ENCODE measurements at regions not wholly inside any gene's neighbourhood (a gene's known extent, or its start where the extent isn't known, plus 50 kb on each side); places are given as distances from the start of the nearest gene placed in this dataset.
"Not testable (repeated sequence)": the region's sequence is repeated elsewhere in the genome, so short reads cannot be mapped to it uniquely, and the experiment has no call there.

DNA sequence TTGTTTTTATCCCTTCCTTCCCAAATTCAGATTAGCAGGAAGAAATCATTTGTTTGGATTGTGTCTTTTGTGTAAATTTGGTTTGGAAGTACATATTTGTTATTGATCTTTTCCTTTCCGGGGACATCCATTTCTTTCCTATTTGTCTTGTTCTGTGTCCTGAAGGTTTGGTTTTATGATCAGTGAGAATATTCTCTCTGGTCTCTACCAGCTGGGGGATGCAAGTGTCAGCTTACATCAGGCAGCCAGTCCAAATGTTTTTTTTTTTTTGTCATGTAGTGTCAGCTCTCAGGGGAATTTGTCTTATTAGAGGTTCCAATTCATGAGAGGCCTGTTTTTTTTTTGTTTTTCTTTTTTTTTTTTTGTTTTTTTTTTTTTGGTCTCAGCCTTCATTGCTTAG lies 479.2 kb upstream of the LRRC7 start:
- H3K4me1 ChIP-seq (ENCODE audit: low read depth): no peaks in the 10 kb centered on the region

DNA sequence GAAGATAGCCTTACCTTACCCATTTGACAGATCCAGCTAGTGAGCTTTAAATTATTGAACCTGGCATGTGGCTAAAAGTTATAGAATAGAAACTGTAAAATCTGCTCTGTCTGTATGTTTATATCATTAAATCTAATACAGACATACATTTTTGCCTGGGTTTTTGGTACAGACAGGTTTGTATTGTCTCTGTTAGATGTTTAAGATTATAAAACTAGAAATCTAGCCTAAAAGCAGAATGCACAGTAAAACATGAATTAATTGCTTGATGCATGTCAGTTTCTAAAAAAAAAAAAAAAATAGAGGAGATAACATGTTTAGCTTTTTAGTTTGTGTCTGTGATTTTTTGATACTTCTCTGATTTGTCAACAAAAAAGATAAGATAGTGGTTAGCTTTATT lies 477.6 kb upstream of the LRRC7 start:
- TF ChIP-seq, protein P1, sequence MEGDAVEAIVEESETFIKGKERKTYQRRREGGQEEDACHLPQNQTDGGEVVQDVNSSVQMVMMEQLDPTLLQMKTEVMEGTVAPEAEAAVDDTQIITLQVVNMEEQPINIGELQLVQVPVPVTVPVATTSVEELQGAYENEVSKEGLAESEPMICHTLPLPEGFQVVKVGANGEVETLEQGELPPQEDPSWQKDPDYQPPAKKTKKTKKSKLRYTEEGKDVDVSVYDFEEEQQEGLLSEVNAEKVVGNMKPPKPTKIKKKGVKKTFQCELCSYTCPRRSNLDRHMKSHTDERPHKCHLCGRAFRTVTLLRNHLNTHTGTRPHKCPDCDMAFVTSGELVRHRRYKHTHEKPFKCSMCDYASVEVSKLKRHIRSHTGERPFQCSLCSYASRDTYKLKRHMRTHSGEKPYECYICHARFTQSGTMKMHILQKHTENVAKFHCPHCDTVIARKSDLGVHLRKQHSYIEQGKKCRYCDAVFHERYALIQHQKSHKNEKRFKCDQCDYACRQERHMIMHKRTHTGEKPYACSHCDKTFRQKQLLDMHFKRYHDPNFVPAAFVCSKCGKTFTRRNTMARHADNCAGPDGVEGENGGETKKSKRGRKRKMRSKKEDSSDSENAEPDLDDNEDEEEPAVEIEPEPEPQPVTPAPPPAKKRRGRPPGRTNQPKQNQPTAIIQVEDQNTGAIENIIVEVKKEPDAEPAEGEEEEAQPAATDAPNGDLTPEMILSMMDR (IDR thresholded peaks at IDR 0.05; ENCODE audit: low read depth, low read length): no peak
- H3K4me1 ChIP-seq (ENCODE audit: low read depth): no peaks in the 10 kb centered on the region
- no peaks in the 10 kb centered on the region for H3K36me3 ChIP-seq
- H3K27me3 ChIP-seq: no peaks in the 10 kb centered on the region
- DNase-seq (ENCODE audit: low read depth in 1 of 2, low spot score in 1 of 2): no peak
- no peak overlapping the region for H3K4me3 ChIP-seq
- H3K27ac ChIP-seq: no peak overlapping the region
- no peaks in the 10 kb centered on the region for H3K9me3 ChIP-seq (ENCODE audit: low read depth)

More for the DNA sequence above, 479.2 kb upstream of the LRRC7 start:
- DNase-seq (ENCODE audit: low read depth in 1 of 2, low spot score in 1 of 2): no peak
- Histone ChIP-seq H3K27ac (no peak overlapping the region), H3K4me3 (no peak overlapping the region), H3K36me3 (no peaks in the 10 kb centered on the region), H3K27me3 (no peaks in the 10 kb centered on the region), H3K9me3 (ENCODE audit: low read depth) (no peaks in the 10 kb centered on the region)
- TF ChIP-seq, protein P1 (IDR thresholded peaks at IDR 0.05; ENCODE audit: low read depth, low read length): no peak

DNA sequence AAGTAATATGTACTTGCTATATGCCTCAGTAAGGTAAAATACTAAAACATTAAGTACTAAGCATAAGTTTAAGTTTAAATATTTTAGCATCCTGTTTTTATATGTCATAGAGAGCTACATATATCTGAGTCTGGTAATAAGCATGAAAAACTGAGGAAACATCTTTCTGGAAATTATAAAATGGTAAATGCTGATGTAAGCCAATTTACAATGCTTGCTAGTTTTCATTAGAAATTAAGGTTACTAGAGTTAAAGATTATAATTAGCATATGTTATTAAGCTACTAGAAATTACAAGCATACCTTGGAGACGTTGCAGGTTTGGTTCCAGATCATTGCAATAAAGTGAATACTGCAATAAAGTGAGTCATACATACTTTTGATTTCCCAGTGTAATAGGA lies 477.0 kb upstream of the LRRC7 start:
- H3K27ac ChIP-seq: no peak overlapping the region
- TF ChIP-seq, protein P1 (IDR thresholded peaks at IDR 0.05; ENCODE audit: low read depth, low read length): no peak
- H3K9me3 ChIP-seq (ENCODE audit: low read depth): no peaks in the 10 kb centered on the region
- H3K36me3 ChIP-seq: no peaks in the 10 kb centered on the region
- H3K27me3 ChIP-seq: no peaks in the 10 kb centered on the region
- DNase-seq (ENCODE audit: low read depth in 1 of 2, low spot score in 1 of 2): no peak
- no peaks in the 10 kb centered on the region for H3K4me1 ChIP-seq (ENCODE audit: low read depth)
- H3K4me3 ChIP-seq: no peak overlapping the region

DNA sequence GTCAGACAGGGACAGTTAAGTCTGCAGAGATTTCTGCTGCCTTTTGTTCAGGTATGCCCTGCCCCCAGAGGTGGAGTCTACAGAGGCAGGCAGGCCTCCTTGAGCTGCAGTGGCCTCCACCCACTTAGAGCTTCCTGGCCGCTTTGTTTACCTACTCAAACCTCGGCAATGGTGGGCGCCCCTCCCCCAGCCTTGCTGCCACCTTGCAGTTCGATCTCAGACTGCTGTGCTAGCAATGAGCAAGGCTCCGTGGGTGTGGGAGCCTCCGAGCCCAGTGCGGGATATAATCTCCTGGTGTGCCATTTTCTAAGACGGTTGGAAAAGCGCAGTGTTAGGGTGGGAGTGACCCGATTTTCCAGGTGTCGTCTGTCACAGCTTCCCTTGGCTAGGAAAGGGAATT lies 465.7 kb upstream of the LRRC7 start:
- not testable (repeated sequence) for DNase-seq (ENCODE audit: low read depth in 1 of 2, low spot score in 1 of 2); H3K4me3 ChIP-seq; H3K27ac ChIP-seq; H3K9me3 ChIP-seq (ENCODE audit: low read depth); H3K36me3 ChIP-seq; H3K4me1 ChIP-seq (ENCODE audit: low read depth); H3K27me3 ChIP-seq

DNA sequence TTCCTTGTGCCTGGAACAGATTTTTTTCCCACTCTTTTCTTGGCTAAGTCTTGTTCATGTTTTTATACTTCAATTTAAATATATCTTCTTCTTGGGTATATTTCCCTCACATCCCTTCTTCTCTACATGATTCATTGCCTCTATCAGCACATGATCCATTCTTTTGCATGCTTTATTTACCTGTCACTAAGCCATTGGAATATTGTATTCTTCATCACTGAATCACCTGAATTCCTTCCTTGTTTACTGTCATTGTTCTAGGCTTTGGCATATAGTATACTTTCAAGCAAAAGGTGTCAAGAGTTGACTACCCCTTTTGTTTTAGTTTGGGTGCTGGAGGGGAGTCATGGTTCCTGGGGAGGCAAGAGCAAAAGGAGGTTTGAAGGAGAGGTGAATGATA lies 464.5 kb upstream of the LRRC7 start:
- Histone ChIP-seq H3K9me3 (ENCODE audit: low read depth) (no peaks in the 10 kb centered on the region), H3K36me3 (no peaks in the 10 kb centered on the region), H3K4me3 (no peak overlapping the region), H3K27ac (no peak overlapping the region), H3K4me1 (ENCODE audit: low read depth) (no peaks in the 10 kb centered on the region), H3K27me3 (no peaks in the 10 kb centered on the region)
- DNase-seq (ENCODE audit: low read depth in 1 of 2, low spot score in 1 of 2): no peak
- TF ChIP-seq, protein P1 (IDR thresholded peaks at IDR 0.05; ENCODE audit: low read depth, low read length): no peak

DNA sequence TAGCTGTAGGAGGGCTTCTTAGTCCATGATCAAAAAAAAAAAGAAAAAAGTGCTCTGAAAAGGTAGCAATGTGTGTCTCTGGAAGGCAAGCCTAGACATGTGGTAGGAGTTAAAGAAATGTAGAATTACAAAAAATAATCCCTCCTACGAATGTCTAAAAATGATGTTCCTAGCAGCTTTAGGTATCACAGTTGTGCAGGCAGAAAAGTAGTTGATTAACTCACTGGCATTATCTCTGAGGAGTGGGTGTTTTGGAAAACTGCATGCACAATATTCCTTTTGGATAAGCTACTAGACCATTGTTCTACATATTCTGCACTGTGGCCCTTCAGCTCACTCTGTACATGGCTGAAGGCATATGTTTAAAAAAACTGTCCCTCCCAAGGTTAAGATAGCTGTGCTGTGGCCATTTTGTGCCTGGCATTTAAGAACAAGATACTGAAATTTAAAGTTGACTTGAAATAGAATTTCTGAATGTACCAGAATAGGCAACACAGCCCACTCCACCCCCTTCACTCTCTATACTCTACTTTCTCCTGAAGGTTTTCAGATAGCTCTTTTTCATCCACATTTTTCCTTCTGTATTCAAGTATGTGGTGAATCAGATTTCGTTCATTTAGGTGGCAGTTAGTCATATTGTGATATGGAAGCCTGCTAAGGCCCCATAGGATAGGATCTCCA lies 463.9 kb upstream of the LRRC7 start:
- no peaks in the 10 kb centered on the region for H3K36me3 ChIP-seq
- TF ChIP-seq, protein P1 (IDR thresholded peaks at IDR 0.05; ENCODE audit: low read depth, low read length): no peak
- no peaks in the 10 kb centered on the region for H3K4me1 ChIP-seq (ENCODE audit: low read depth)
- no peak overlapping the region for H3K27ac ChIP-seq
- H3K4me3 ChIP-seq: no peak overlapping the region
- DNase-seq (ENCODE audit: low read depth in 1 of 2, low spot score in 1 of 2): no peak
- H3K27me3 ChIP-seq: no peaks in the 10 kb centered on the region
- H3K9me3 ChIP-seq (ENCODE audit: low read depth): no peaks in the 10 kb centered on the region

Measured in cardiac muscle cell (in vitro differentiated cells and primary cell).